Cardiac fibroblast (primary cell): ENCODE measurements at regions not wholly inside any gene's neighbourhood (a gene's known extent, or its start where the extent isn't known, plus 50 kb on each side); places are given as distances from the start of the nearest gene placed in this dataset.

Experiments
- DNase-seq, 2 donors: peaks; one replicate each; pipeline versions ENCODE4 v3.0.0 to v3.0.0-alpha.2; 2010; ENCODE audit warnings: low read depth in 2 of 2
- H3K4me3 ChIP-seq, 2 donors: replicated peaks in 1 of 2; 1 replicate in 1 of 2; 2 replicates in 1 of 2; pipeline ENCODE4 v1.5.1; 2011; ENCODE audit warnings: low read depth in 2 of 2, low read length in 2 of 2, mild to moderate bottlenecking in 2 of 2, moderate library complexity in 1 of 2
- TF ChIP-seq, protein P1 (sequence below): IDR thresholded peaks from one replicate; pipeline ENCODE4 v1.5.1; 2011; ENCODE audit warnings: low read depth, mild to moderate bottlenecking, low read length, inconsistent platforms

DNA sequence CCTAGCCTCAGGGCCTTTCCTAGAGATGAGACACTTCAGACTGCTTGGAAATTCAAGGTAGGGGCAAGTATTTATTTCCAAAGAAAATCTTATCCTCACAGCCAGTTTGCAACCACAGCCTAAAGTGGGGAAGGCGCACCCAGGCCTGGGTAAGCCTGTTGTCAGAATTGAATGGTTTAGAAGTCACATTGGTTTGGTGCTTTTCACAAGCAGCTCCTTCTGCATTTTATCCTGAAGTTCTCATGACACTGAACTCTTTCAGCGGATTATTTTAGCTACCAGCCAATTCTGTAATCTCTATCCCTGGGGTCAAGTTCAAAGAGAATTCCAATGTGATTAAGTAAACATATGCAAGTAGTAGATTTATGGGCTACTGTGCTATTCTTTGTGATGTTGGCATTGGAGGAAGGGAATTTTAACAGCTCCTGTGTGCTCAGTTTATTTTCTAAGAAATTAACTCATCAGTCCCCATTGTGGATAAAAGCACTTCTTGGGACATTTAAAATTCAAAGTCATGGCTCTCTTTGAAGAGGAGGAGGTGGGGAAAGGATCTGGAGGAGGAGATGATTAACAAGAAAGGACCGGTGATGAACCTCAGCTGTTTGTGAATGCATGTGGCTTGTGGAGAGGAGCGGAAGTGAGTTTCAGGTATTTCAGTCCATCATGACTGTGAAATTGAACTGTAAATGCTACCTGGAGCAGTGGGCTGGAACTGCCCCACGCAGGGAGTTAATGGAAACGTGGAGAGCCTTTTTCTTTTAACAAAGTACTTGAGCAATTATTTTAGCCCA, 90.2 kb upstream of the CACUL1 start:
- H3K4me3 ChIP-seq: no peak overlapping the region
- TF ChIP-seq, protein P1, sequence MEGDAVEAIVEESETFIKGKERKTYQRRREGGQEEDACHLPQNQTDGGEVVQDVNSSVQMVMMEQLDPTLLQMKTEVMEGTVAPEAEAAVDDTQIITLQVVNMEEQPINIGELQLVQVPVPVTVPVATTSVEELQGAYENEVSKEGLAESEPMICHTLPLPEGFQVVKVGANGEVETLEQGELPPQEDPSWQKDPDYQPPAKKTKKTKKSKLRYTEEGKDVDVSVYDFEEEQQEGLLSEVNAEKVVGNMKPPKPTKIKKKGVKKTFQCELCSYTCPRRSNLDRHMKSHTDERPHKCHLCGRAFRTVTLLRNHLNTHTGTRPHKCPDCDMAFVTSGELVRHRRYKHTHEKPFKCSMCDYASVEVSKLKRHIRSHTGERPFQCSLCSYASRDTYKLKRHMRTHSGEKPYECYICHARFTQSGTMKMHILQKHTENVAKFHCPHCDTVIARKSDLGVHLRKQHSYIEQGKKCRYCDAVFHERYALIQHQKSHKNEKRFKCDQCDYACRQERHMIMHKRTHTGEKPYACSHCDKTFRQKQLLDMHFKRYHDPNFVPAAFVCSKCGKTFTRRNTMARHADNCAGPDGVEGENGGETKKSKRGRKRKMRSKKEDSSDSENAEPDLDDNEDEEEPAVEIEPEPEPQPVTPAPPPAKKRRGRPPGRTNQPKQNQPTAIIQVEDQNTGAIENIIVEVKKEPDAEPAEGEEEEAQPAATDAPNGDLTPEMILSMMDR: no peak
- peak; percentile 25 to 50 for DNase-seq

DNA sequence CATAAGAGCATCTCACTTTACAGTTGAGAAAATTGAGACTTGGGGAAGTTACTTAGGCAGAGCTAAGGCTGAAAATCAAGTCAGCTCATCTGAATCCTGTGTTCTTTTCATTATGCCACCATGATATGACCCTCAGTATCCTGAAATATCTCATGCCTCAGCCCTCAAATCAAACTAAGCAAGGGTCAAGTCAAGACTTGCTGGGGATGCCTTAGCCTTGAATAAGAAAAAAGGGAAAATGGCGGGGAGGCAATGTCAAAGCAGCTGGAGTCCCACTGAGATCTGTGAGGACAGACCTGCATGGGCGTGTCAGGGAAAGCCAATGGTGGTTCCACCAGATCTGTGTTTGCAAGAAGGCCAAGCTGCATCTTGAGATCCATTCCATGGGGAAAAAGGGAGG, 91.0 kb upstream of the CACUL1 start:
- TF ChIP-seq, protein P1: no peak
- no peak overlapping the region for H3K4me3 ChIP-seq
- no peak for DNase-seq

DNA sequence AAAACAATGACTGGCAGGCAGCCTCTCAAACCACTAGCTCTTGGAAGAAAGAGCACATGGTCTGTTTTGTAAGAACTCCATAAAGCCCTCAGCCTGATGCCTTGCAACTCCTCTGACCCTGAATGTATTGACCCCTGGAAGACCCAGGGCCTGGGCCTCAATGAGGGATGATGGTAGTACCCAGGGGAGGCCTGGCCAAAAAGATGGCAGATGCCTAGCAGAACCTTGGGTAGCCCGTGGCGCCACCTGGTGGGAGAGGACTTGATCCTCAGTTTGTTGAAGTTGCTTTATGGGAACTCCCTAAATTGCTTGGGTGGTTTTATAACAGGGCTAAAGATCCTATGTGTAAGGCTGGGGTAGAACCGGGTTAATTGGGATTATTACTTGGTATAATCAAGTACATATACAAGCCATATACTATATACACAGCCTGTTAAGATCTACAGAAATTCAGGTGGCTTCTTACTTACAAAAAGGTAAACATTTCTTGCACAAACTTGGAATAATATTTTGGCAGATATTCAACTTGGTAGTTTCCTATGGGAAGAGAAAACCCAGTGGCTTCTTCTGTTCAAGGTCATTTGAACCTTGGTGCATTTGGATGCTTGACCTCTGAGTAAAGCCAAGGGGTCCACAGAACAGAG, 95.8 kb upstream of the CACUL1 start:
- TF ChIP-seq, protein P1: peak; percentile 76
- peak; percentile 72 to 81 for DNase-seq
- H3K4me3 ChIP-seq: no peak overlapping the region

DNA sequence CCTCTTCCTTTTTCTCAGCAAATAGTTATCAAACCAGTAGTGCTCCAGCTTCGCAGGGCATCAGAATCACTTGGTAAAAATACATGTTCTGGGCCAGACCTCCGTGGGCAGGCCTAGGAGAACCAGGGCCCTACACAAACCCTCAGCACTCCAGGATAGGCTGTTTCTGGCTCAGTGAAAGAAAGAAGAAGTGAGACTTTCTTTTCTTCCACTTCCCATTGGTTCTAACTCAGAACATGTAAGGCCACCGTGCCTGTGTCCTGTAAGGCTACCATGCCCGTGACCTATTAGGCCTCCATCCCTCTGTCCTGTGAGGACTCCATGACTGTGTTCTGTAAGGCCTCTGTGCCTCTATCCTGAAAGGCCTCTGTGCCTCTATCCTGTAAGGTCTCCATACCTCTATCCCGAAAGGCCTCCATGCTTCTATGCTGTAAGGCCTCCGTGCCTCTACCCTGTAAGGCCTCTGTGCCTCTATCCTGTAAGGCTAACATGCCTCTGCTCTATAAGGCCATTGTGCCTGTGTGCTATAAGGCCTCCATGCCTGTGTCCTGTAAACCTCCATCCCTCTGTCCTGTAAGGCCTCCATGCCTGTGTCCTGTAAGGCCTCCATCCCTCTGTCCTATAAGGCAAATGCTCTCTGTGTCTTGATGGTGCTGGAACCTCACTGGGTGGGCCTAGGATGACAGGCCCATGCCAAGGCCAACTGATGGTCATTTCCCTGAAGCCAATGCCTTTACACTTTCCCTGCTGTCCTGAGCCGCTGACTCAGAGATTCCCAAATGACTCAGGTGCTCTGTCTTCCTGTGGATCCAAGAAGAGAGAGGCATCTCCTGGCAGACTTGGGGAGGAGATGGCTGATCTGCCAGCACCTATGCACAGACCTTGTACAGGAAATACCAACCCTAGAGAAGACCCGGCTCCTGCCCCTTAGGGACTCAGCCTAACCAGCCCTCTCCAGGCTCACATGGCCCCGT, 96.6 kb upstream of the CACUL1 start:
- DNase-seq: no peak
- TF ChIP-seq, protein P1: no peak
- no peak overlapping the region for H3K4me3 ChIP-seq

DNA sequence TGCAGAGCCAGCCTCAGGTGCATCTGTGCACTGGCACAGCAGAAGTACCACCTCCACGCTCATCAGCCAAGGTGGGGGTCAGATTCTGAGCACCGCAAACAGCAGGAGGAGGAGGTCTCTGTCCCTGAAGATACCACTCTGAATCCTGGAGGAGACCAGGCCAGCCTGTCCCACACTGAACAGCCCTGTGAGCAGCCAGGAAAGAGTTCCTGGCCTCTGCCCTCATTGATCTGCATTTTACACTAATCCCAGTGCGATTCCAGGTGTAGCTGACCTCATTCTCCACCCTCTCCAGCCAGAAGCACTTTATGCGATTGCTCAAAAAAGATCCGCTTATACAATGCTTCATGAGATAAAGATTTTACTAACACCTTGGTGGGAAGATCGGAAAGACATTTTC, 99.1 kb upstream of the CACUL1 start:
- DNase-seq: no peak
- TF ChIP-seq, protein P1: no peak
- H3K4me3 ChIP-seq: no peak overlapping the region

DNA sequence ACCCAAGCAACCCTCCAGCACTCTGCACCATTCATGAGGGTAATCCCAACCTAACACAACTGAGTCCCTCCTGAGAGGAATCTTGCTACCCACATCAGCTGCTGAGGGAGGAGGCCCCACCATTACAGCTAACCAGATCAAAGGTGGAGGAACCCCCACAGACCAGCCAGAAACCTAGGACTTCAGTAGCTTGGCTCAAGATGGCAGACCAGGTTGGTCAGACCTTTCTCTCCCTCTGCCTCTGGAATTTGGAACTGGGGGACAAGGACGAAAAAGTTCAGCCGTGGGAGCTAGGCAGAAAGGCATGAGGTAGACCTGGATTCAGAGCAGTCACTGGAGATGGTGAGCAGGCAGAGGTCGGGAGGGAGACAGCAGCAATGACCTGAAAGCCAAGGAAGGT, 101.3 kb upstream of the CACUL1 start:
- TF ChIP-seq, protein P1: no peak
- no peak for DNase-seq
- no peak overlapping the region for H3K4me3 ChIP-seq
